Vagina (tissue), 2 donors: ENCODE measurements at regions not wholly inside any gene's neighbourhood (a gene's known extent, or its start where the extent isn't known, plus 50 kb on each side); places are given as distances from the start of the nearest gene placed in this dataset.

Source experiments
- DNase-seq, 2 donors: peaks; one replicate each; pipeline ENCODE4 v3.0.0-alpha.2; 2017; ENCODE audit errors: extremely low spot score in 2 of 2
- H3K27ac ChIP-seq: fragments of 200-600 bp; sonication (generic); one replicate; pipeline ENCODE4 v1.5.1; 2019
- H3K27me3 ChIP-seq: fragments of 200-600 bp; sonication (generic); one replicate; pipeline ENCODE4 v1.5.1; 2019
- H3K36me3 ChIP-seq, 2 donors: fragments of 200-600 bp; sonication (generic); one replicate each; pipeline ENCODE4 v1.5.1; 2017 to 2019
- H3K4me1 ChIP-seq: fragments of 200-600 bp; sonication (generic); one replicate; pipeline ENCODE4 v1.5.1; 2019
- H3K4me3 ChIP-seq, 2 donors: fragments of 200-600 bp; sonication (generic); 1 replicate in 1 of 2; 2 replicates in 1 of 2; pipeline ENCODE4 v1.5.1; 2016 to 2019
- H3K9me3 ChIP-seq: fragments of 200-600 bp; sonication (generic); one replicate; pipeline ENCODE4 v1.5.1; 2019
- CTCF ChIP-seq, 3 experiments: fragments of 450-650 bp in 2 of 3; fragments of 200-600 bp in 1 of 3; sonication (generic) in 1 of 3; IDR thresholded peaks; one replicate each; pipeline ENCODE4 v1.5.1; 2017 to 2019; ENCODE audit warnings: antibody characterized with exemption in 3 of 3, mild to moderate bottlenecking in 2 of 3, moderate library complexity in 2 of 3
- POLR2A ChIP-seq, 2 donors: fragments of 450-650 bp; IDR thresholded peaks; one replicate each; pipeline ENCODE4 v1.6.1; 2017; ENCODE audit warnings: antibody characterized with exemption in 2 of 2, mild to moderate bottlenecking in 2 of 2, moderate library complexity in 2 of 2
- POLR2AphosphoS5 ChIP-seq, 2 donors: sonication (generic); formaldehyde crosslinking; IDR thresholded peaks; one replicate each; pipeline ENCODE4 v1.9.0; 2017; ENCODE audit warnings: antibody characterized with exemption in 2 of 2, mild to moderate bottlenecking in 2 of 2, low read depth in 1 of 2; ENCODE audit not compliant: insufficient read depth in 1 of 2
- intact Hi-C: fragments of 100-400 bp; cut with DNase I; formaldehyde crosslinking; loops from one replicate; pipeline ENCODE4 v1.15.1; 2023

DNA sequence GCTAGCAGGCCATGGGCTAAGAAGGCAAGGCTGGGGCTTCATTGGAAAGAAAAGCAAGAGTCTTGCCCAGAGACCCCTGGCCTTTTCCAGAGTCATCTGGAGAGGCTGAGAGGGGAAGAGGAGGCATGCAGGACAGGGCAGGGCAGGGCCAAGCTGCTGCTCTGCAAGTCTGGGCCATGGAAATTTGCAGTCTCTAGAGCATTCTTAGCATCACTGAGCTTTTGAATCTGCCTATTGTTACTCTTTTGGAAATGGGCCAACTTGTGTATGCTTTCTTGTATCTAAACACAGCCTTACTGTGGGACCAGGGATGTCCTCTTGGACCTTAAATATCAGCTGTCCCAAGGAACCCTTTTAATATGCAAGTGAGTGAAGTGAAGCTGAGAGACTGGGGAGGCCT is 560.5 kb downstream of the MID1IP1 start:
- TF ChIP-seq POLR2A (IDR thresholded peaks at IDR 0.05) (no peak), CTCF (IDR thresholded peaks at IDR 0.05) (no peak), POLR2AphosphoS5 (IDR thresholded peaks at IDR 0.05; ENCODE audit: insufficient read depth in 1 of 2, low read depth in 1 of 2) (no peak)
- no peak for DNase-seq
- Histone ChIP-seq H3K27ac (no peak overlapping the region), H3K9me3 (no peaks in the 10 kb centered on the region), H3K27me3 (no peaks in the 10 kb centered on the region), H3K36me3 (no peaks in the 10 kb centered on the region), H3K4me1 (no peaks in the 10 kb centered on the region), H3K4me3 (no peak overlapping the region)
- intact Hi-C loops: no loop called here

- TF ChIP-seq CTCF (IDR thresholded peaks at IDR 0.05) (no peak), POLR2A (IDR thresholded peaks at IDR 0.05) (no peak), POLR2AphosphoS5 (IDR thresholded peaks at IDR 0.05; ENCODE audit: insufficient read depth in 1 of 2, low read depth in 1 of 2) (no peak)
- no peak overlapping the region for H3K27ac ChIP-seq
- no peak overlapping the region for H3K4me3 ChIP-seq
- DNase-seq: no peak
- H3K4me1 ChIP-seq: no peaks in the 10 kb centered on the region
- intact Hi-C loops: no loop called here
- H3K27me3 ChIP-seq: no peaks in the 10 kb centered on the region
- no peaks in the 10 kb centered on the region for H3K36me3 ChIP-seq
- no peaks in the 10 kb centered on the region for H3K9me3 ChIP-seq
These were observed 566.2 kb downstream of the MID1IP1 start for GRCh38 chrX:39367416-39367815.

DNA sequence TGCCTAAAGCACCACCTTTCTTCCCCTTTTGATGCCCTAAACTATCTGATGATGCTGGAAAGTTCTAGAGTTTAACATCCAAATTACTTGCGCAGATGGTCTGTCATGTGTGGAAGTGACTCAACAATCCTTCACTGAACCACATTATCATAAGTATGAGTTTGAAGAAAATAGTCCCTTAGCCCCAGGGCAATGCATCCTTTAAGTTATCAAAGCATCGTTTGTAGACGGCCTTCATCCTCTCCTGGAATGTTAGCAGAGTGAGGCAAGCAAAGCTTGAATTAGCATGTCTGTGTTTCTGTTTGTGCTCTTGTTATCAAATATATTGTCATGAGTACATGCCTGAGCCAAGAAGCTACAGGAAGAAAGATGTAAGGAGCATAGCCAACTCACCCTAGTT is 570.9 kb downstream of the MID1IP1 start:
- no peak for TF ChIP-seq POLR2AphosphoS5 (IDR thresholded peaks at IDR 0.05; ENCODE audit: insufficient read depth in 1 of 2, low read depth in 1 of 2)
- TF ChIP-seq CTCF (IDR thresholded peaks at IDR 0.05): no peak
- no peak for TF ChIP-seq POLR2A (IDR thresholded peaks at IDR 0.05)
- intact Hi-C loops: no loop called here

DNA sequence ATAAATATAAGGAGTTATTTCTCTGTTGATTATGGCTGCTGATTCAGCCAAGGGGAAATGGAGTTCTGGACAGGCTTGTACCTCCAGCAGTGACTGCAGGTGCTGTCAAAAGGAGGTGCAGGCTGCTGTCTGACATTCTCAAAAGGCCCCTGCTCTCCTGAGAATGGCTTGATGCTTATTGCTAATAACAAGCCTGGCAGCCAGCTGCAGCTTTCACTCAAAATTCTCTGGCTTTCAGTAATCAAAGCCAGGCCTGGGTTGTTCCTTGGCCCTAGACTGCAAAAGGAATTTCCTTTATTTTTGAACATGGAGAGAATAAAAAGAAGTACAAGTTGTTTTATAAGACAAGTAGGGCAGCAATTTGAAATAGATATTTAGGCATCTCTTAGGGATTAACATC is 575.9 kb downstream of the MID1IP1 start:
- no peak overlapping the region for H3K4me3 ChIP-seq
- H3K27ac ChIP-seq: no peak overlapping the region
- TF ChIP-seq POLR2A (IDR thresholded peaks at IDR 0.05) (no peak), POLR2AphosphoS5 (IDR thresholded peaks at IDR 0.05; ENCODE audit: insufficient read depth in 1 of 2, low read depth in 1 of 2) (no peak), CTCF (IDR thresholded peaks at IDR 0.05) (no peak)
- no peaks in the 10 kb centered on the region for H3K36me3 ChIP-seq
- H3K4me1 ChIP-seq: no peaks in the 10 kb centered on the region
- no peak for DNase-seq
- no peaks in the 10 kb centered on the region for H3K27me3 ChIP-seq
- intact Hi-C loops: no loop called here
- no peaks in the 10 kb centered on the region for H3K9me3 ChIP-seq

More for the DNA sequence above, 570.9 kb downstream of the MID1IP1 start:
- no peak for DNase-seq
- Histone ChIP-seq H3K27me3 (no peaks in the 10 kb centered on the region), H3K27ac (no peak overlapping the region), H3K4me3 (no peak overlapping the region), H3K4me1 (no peaks in the 10 kb centered on the region), H3K9me3 (no peaks in the 10 kb centered on the region), H3K36me3 (no peaks in the 10 kb centered on the region)

- intact Hi-C loops: no loop called here
- TF ChIP-seq POLR2AphosphoS5 (IDR thresholded peaks at IDR 0.05; ENCODE audit: insufficient read depth in 1 of 2, low read depth in 1 of 2): no peak
- TF ChIP-seq CTCF (IDR thresholded peaks at IDR 0.05): no peak
- TF ChIP-seq POLR2A (IDR thresholded peaks at IDR 0.05): no peak
These were observed 576.5 kb downstream of the MID1IP1 start for GRCh38 chrX:39377773-39378172.

More at GRCh38 chrX:39377773-39378172, 576.5 kb downstream of the MID1IP1 start:
- Histone ChIP-seq H3K27me3 (no peaks in the 10 kb centered on the region), H3K36me3 (no peaks in the 10 kb centered on the region), H3K27ac (no peak overlapping the region), H3K4me1 (no peaks in the 10 kb centered on the region), H3K9me3 (no peaks in the 10 kb centered on the region), H3K4me3 (no peak overlapping the region)
- no peak for DNase-seq
